ENCODE measurements at regions not wholly inside any gene's neighbourhood (a gene's known extent, or its start where the extent isn't known, plus 50 kb on each side); places are given as distances from the start of the nearest gene placed in this dataset.
A peak's percentile ranks its signal among the peaks of the same experiment; 100 is the strongest.

GRCh38 chr4:123589301-123589700 is 192.7 kb downstream of the SPRY1 start:
- TF ChIP-seq ZFX (IDR thresholded peaks at IDR 0.05; ENCODE audit: borderline replicate concordance) (no peak), CTCF (IDR thresholded peaks at IDR 0.05) (no peak)
- peak overlapping the region; percentile 85 for H3K27ac ChIP-seq

GRCh38 chr4:123591875-123592274 is 195.3 kb downstream of the SPRY1 start:
- H3K27ac ChIP-seq, result no peak overlapping the region
- TF ChIP-seq ZFX (IDR thresholded peaks at IDR 0.05; ENCODE audit: borderline replicate concordance), result no peak
- no peak for TF ChIP-seq CTCF (IDR thresholded peaks at IDR 0.05)

- no peak overlapping the region for H3K27ac ChIP-seq
- TF ChIP-seq ZFX (IDR thresholded peaks at IDR 0.05; ENCODE audit: borderline replicate concordance) (no peak), CTCF (IDR thresholded peaks at IDR 0.05) (no peak)
These were observed 197.1 kb downstream of the SPRY1 start for GRCh38 chr4:123593655-123594054.

- H3K27ac ChIP-seq, result no peak overlapping the region
- no peak for TF ChIP-seq CTCF (IDR thresholded peaks at IDR 0.05)
- no peak for TF ChIP-seq ZFX (IDR thresholded peaks at IDR 0.05; ENCODE audit: borderline replicate concordance)
These were observed 200.2 kb downstream of the SPRY1 start for GRCh38 chr4:123596805-123597204.

GRCh38 chr4:123597586-123597985 is 201.0 kb downstream of the SPRY1 start:
- no peak for TF ChIP-seq CTCF (IDR thresholded peaks at IDR 0.05)
- no peak for TF ChIP-seq ZFX (IDR thresholded peaks at IDR 0.05; ENCODE audit: borderline replicate concordance)
- no peak overlapping the region for H3K27ac ChIP-seq

GRCh38 chr4:123598331-123598730 is 201.7 kb downstream of the SPRY1 start:
- TF ChIP-seq CTCF (IDR thresholded peaks at IDR 0.05) (no peak), ZFX (IDR thresholded peaks at IDR 0.05; ENCODE audit: borderline replicate concordance) (no peak)

GRCh38 chr4:123599061-123599919 is 202.7 kb downstream of the SPRY1 start:
- H3K27ac ChIP-seq, result no peak overlapping the region
- TF ChIP-seq ZFX (IDR thresholded peaks at IDR 0.05; ENCODE audit: borderline replicate concordance), result no peak
- TF ChIP-seq CTCF (IDR thresholded peaks at IDR 0.05), result no peak

More at GRCh38 chr4:123598331-123598730, 201.7 kb downstream of the SPRY1 start:
- no peak overlapping the region for H3K27ac ChIP-seq

Data from 22Rv1 (cell line).